Testis (tissue), 2 donors: ENCODE measurements at regions not wholly inside any gene's neighbourhood (a gene's known extent, or its start where the extent isn't known, plus 50 kb on each side); places are given as distances from the start of the nearest gene placed in this dataset.
"Not testable (repeated sequence)": the region's sequence is repeated elsewhere in the genome, so short reads cannot be mapped to it uniquely, and the experiment has no call there.

Experiments used
- DNase-seq: peaks from one replicate; pipeline ENCODE4 v3.0.0-alpha.2; 2019
- H3K27ac ChIP-seq, 2 donors: fragments of 200-600 bp; sonication (generic); one replicate each; pipeline ENCODE4 v1.5.1; 2019
- H3K27me3 ChIP-seq: fragments of 200-600 bp; sonication (generic); one replicate; pipeline ENCODE4 v1.5.1; 2019
- H3K36me3 ChIP-seq: fragments of 200-600 bp; sonication (generic); one replicate; pipeline ENCODE4 v1.5.1; 2017; ENCODE audit warnings: low read depth; ENCODE audit errors: missing control alignments
- H3K4me1 ChIP-seq: fragments of 200-600 bp; sonication (generic); one replicate; pipeline ENCODE4 v1.5.1; 2019
- H3K4me3 ChIP-seq, 2 donors: fragments of 200-600 bp; sonication (generic); one replicate each; pipeline ENCODE4 v1.5.1; 2017 to 2019
- H3K9me3 ChIP-seq: fragments of 200-600 bp; sonication (generic); one replicate; pipeline ENCODE4 v1.5.1; 2017
- CTCF ChIP-seq, 3 experiments: fragments of 450-650 bp in 2 of 3; fragments of 200-600 bp in 1 of 3; sonication (generic) in 1 of 3; IDR thresholded peaks; one replicate each; pipeline ENCODE4 v1.5.1; 2016 to 2019; ENCODE audit warnings: antibody characterized with exemption in 3 of 3, mild to moderate bottlenecking in 2 of 3, moderate library complexity in 1 of 3
- POLR2A ChIP-seq: fragments of 450-650 bp; IDR thresholded peaks from one replicate; pipeline ENCODE4 v1.6.1; 2017; ENCODE audit warnings: antibody characterized with exemption, mild to moderate bottlenecking, moderate library complexity
- WGBS, 2 donors: methylation state at CpG; one replicate each; pipeline ENCODE4 v1.1.5; 2018; 5-methylcytosine and 5-hydroxymethylcytosine counted together
- intact Hi-C: fragments of 100-400 bp; cut with DNase I; formaldehyde crosslinking; loops from one replicate; pipeline ENCODE4 v1.15.1; 2023; ENCODE audit warnings: low total_unique reads

GRCh38 chr4:92021788-92022187 is 282.0 kb upstream of the GRID2 start:
- H3K36me3 ChIP-seq, result no peaks in the 10 kb centered on the region
- DNase-seq, result no peak
- no peak overlapping the region for H3K27ac ChIP-seq
- no peaks in the 10 kb centered on the region for H3K9me3 ChIP-seq
- no peak for TF ChIP-seq POLR2A
- TF ChIP-seq CTCF (IDR thresholded peaks at IDR 0.05), result no peak
- H3K4me1 ChIP-seq, result no peaks in the 10 kb centered on the region
- WGBS, 2 donors, result 56 to 69% methylated on average over 2 of the region's 2 CpGs
- H3K4me3 ChIP-seq, result no peak overlapping the region
- intact Hi-C loops, result no loop called here
- H3K27me3 ChIP-seq, result no peaks in the 10 kb centered on the region

- H3K9me3 ChIP-seq, H3K4me3 ChIP-seq, DNase-seq, H3K4me1 ChIP-seq, H3K27ac ChIP-seq, H3K36me3 ChIP-seq, H3K27me3 ChIP-seq, intact Hi-C loops: not testable (repeated sequence)
- WGBS, 2 donors, result 88 to 92% methylated on average over 6 of the region's 6 CpGs
Observed at GRCh38 chr4:92028830-92029229, 274.9 kb upstream of the GRID2 start.

- Histone ChIP-seq H3K9me3 (no peaks in the 10 kb centered on the region), H3K27ac (no peak overlapping the region), H3K4me3 (no peak overlapping the region), H3K4me1 (no peaks in the 10 kb centered on the region), H3K27me3 (no peaks in the 10 kb centered on the region), H3K36me3 (no peaks in the 10 kb centered on the region)
- TF ChIP-seq POLR2A, result no peak
- no peak for TF ChIP-seq CTCF (IDR thresholded peaks at IDR 0.05)
- WGBS, 2 donors, result 69 to 77% methylated on average over 2 of the region's 2 CpGs
- intact Hi-C loops, result no loop called here
- DNase-seq, result no peak
Observed at GRCh38 chr4:92031825-92032224, 271.9 kb upstream of the GRID2 start.

GRCh38 chr4:92035666-92036065 is 268.1 kb upstream of the GRID2 start:
- H3K27me3 ChIP-seq, result no peaks in the 10 kb centered on the region
- TF ChIP-seq CTCF (IDR thresholded peaks at IDR 0.05), result no peak
- TF ChIP-seq POLR2A, result no peak
- no peak for DNase-seq
- no peaks in the 10 kb centered on the region for H3K9me3 ChIP-seq
- H3K4me1 ChIP-seq, result no peaks in the 10 kb centered on the region
- no peaks in the 10 kb centered on the region for H3K36me3 ChIP-seq
- no peak overlapping the region for H3K4me3 ChIP-seq
- WGBS, 2 donors, result 78 to 87% methylated on average over 3 of the region's 3 CpGs
- intact Hi-C loops, result no loop called here
- no peak overlapping the region for H3K27ac ChIP-seq

- no peak for TF ChIP-seq POLR2A
- TF ChIP-seq CTCF (IDR thresholded peaks at IDR 0.05), result no peak
- DNase-seq, result no peak
- H3K36me3 ChIP-seq, result no peaks in the 10 kb centered on the region
- intact Hi-C loops, result no loop called here
- no peaks in the 10 kb centered on the region for H3K4me1 ChIP-seq
- H3K27me3 ChIP-seq, result no peaks in the 10 kb centered on the region
- no peaks in the 10 kb centered on the region for H3K9me3 ChIP-seq
- no peak overlapping the region for H3K4me3 ChIP-seq
- no peak overlapping the region for H3K27ac ChIP-seq
- 93 to 94% methylated on average over 6 to 13 of the region's 13 CpGs for WGBS, 2 donors
Observed at GRCh38 chr4:92045718-92046117, 258.0 kb upstream of the GRID2 start.
